ENCODE measurements at regions not wholly inside any gene's neighbourhood (a gene's known extent, or its start where the extent isn't known, plus 50 kb on each side); places are given as distances from the start of the nearest gene placed in this dataset.
A peak's percentile ranks its signal among the peaks of the same experiment; 100 is the strongest.
"Not testable (repeated sequence)": the region's sequence is repeated elsewhere in the genome, so short reads cannot be mapped to it uniquely, and the experiment has no call there.

DNA sequence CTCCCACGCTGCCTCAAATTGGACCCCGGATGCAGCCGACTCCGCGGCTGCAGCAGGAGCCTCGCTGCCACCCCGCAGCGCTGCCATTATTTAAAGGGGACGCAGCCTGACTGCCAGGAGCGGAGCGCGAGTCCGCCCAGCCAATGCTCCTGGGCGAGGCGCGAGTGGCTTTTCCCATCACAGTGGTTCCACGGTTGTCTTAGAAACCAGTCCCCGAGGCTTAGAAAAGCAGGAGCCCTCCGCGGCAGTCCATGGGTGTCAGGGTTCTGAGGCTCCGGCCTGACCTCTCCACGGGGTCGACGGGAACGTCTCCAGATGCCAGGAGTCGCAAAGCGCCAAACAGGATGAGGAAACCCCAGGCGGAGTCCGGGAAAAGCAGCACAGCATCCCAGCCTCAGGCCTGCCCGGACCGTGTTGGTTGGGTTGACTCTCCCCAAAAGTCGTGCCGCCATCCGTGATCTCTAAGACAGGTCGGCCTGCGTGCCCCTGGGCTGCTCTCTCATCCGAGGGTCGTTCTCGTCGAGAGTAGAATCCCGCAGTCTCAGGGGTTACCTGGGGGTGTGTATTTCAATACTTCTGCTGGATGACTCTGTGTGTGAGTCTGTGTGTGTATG lies 975.8 kb upstream of the DEFB115 start:
- H3K9me3 ChIP-seq (ENCODE audit: insufficient read depth, low read length): no peaks in the 10 kb centered on the region
- no peak overlapping the region for H3K4me3 ChIP-seq (ENCODE audit: insufficient read length, low read depth)
- no peaks in the 10 kb centered on the region for H3K36me3 ChIP-seq (ENCODE audit: insufficient read depth, insufficient read length, low read length)
- no peak for DNase-seq (ENCODE audit: low read depth, low spot score)
- H3K9ac ChIP-seq (ENCODE audit: insufficient read length, low read depth): no peak overlapping the region
- TF ChIP-seq YY1 (IDR thresholded peaks at IDR 0.05; ENCODE audit: insufficient read depth, insufficient read length) (no peak), ZNF274 (IDR thresholded peaks at IDR 0.05; ENCODE audit: low read depth, low read length) (no peak), SUZ12 (IDR thresholded peaks at IDR 0.05; ENCODE audit: extremely low read depth, insufficient read depth, insufficient read length) (no peak)
- H3K4me1 ChIP-seq (ENCODE audit: insufficient read depth, insufficient read length): no peaks in the 10 kb centered on the region
- no peaks in the 10 kb centered on the region for H3K27me3 ChIP-seq (ENCODE audit: insufficient read depth, insufficient read length)

DNA sequence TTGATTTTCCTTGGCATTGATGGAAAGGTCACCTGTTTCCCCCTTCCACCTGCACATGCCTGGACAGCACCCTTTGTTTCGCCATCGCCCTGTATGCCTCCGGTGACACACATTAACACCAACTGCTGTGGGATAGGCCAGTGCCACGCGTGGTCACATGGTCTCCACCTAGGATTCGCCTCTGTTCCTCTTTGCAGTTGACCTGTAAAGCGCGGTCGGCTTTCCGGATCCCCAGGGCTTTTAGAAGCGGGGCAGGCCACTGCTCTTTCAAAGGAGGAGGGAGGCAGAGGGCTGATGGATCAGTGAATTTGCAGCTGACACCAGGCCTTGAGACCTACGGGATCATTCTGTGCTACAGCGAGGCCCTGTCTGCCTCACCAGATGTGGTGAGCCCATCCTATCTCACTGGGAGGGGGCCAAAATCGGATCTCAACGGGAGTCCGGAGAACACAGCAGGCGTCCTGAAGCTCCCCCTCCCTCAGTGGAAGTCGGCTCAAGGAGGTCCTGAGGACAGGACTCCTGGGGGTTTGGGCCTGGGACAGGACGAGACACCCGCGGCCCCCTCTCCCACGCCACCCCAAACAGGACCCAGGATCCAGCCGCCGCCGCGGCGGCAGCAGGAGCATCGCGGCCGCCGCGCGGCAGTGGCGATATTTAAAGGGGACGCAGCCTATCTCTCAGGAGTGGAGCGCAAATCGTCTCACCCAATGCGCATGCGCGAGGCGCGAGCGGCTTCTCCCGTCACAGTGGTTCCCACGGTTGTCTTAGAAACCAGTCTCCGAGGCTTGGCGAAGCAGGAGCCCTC lies 973.8 kb upstream of the DEFB115 start:
- DNase-seq (ENCODE audit: low read depth, low spot score); H3K4me3 ChIP-seq (ENCODE audit: insufficient read length, low read depth): not testable (repeated sequence)

DNA sequence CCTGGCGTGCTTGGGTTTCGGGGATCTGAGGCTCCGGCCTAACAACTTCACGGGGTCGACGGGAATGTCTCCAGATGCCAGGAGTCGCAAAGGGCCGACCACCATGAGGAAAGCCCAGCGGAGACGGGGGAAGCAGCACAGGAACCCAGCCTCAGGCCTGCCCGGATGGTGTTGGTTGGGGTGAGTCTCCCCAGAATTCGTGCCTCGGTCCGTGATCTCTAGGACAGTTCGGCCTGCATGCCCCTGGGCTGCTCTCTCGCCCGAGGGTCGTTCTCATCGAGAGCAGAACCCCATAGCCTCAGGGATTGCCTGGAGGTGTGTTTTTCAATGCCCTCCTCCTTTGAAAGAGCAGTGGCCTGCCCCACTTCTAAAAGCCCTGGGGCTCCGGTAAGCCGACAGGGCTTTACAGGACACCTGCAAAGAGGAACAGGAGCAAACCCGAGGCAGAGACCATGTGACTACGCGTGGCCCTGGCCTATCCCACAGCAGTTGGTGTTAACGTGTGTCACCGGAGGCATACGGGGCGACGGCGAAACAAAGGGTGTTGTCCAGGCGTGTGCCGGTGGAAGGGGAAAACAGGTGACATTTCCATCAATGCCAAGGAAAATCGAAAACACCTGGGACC lies 973.1 kb upstream of the DEFB115 start:
- Histone ChIP-seq H3K4me1 (ENCODE audit: insufficient read depth, insufficient read length) (no peaks in the 10 kb centered on the region), H3K9me3 (ENCODE audit: insufficient read depth, low read length) (no peaks in the 10 kb centered on the region), H3K4me3 (ENCODE audit: insufficient read length, low read depth) (no peak overlapping the region), H3K27me3 (ENCODE audit: insufficient read depth, insufficient read length) (no peaks in the 10 kb centered on the region), H3K36me3 (ENCODE audit: insufficient read depth, insufficient read length, low read length) (no peaks in the 10 kb centered on the region), H3K9ac (ENCODE audit: insufficient read length, low read depth) (no peak overlapping the region)
- TF ChIP-seq ZNF274 (IDR thresholded peaks at IDR 0.05; ENCODE audit: low read depth, low read length) (no peak), YY1 (IDR thresholded peaks at IDR 0.05; ENCODE audit: insufficient read depth, insufficient read length) (no peak), SUZ12 (IDR thresholded peaks at IDR 0.05; ENCODE audit: extremely low read depth, insufficient read depth, insufficient read length) (no peak)
- no peak for DNase-seq (ENCODE audit: low read depth, low spot score)

More for the DNA sequence above, 973.8 kb upstream of the DEFB115 start:
- not testable (repeated sequence) for H3K9me3 ChIP-seq (ENCODE audit: insufficient read depth, low read length); H3K27me3 ChIP-seq (ENCODE audit: insufficient read depth, insufficient read length); H3K36me3 ChIP-seq (ENCODE audit: insufficient read depth, insufficient read length, low read length); H3K9ac ChIP-seq (ENCODE audit: insufficient read length, low read depth); H3K4me1 ChIP-seq (ENCODE audit: insufficient read depth, insufficient read length)

DNA sequence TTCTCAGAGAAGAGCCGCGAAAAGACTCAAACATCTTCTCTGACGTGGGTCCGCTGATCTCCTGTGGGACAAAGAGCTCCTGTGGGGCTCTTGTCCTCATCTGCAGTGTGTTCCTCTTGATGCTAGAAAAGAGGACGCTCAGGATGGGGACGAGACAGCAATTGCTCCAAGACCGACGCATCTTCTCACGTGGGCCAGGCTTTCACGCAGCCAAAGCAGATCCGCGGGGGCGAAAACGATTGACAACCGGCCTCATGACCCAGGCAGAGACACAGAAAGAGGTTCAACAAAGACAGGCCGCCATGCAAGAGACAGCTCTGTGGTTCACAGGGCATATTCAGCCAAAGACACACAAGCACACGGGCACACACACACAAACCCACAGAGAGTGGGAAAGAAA lies 971.8 kb upstream of the DEFB115 start:
- Histone ChIP-seq H3K9me3 (ENCODE audit: insufficient read depth, low read length) (no peaks in the 10 kb centered on the region), H3K9ac (ENCODE audit: insufficient read length, low read depth) (no peak overlapping the region), H3K4me1 (ENCODE audit: insufficient read depth, insufficient read length) (no peaks in the 10 kb centered on the region), H3K4me3 (ENCODE audit: insufficient read length, low read depth) (no peak overlapping the region), H3K36me3 (ENCODE audit: insufficient read depth, insufficient read length, low read length) (no peaks in the 10 kb centered on the region), H3K27me3 (ENCODE audit: insufficient read depth, insufficient read length) (no peaks in the 10 kb centered on the region)
- TF ChIP-seq YY1 (IDR thresholded peaks at IDR 0.05; ENCODE audit: insufficient read depth, insufficient read length) (no peak), SUZ12 (IDR thresholded peaks at IDR 0.05; ENCODE audit: extremely low read depth, insufficient read depth, insufficient read length) (no peak), ZNF274 (IDR thresholded peaks at IDR 0.05; ENCODE audit: low read depth, low read length) (no peak)
- DNase-seq (ENCODE audit: low read depth, low spot score): no peak

DNA sequence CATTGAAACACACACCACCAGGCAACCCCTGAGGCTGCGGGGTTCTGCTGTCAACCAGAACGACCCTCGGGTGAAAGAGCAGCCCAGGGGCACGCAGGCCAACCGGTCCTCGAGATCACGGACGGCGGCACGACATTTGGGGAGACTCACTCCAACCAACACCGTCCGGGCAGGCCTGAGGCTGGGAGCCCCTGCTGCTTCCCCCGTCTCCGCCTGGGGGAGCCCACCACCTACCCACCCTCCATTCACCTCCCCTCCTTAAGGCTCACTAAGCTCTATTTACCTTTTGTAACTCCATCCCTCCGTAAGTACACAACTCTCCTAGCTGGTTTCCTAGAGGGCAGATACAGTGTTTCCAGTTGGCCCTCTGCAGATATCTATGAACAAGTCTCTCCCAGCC lies 971.3 kb upstream of the DEFB115 start:
- H3K4me3 ChIP-seq (ENCODE audit: insufficient read length, low read depth): no peak overlapping the region
- no peak for DNase-seq (ENCODE audit: low read depth, low spot score)
- no peaks in the 10 kb centered on the region for H3K27me3 ChIP-seq (ENCODE audit: insufficient read depth, insufficient read length)
- no peaks in the 10 kb centered on the region for H3K9me3 ChIP-seq (ENCODE audit: insufficient read depth, low read length)
- no peaks in the 10 kb centered on the region for H3K4me1 ChIP-seq (ENCODE audit: insufficient read depth, insufficient read length)
- TF ChIP-seq ZNF274 (IDR thresholded peaks at IDR 0.05; ENCODE audit: low read depth, low read length): no peak
- no peak for TF ChIP-seq SUZ12 (IDR thresholded peaks at IDR 0.05; ENCODE audit: extremely low read depth, insufficient read depth, insufficient read length)
- TF ChIP-seq YY1 (IDR thresholded peaks at IDR 0.05; ENCODE audit: insufficient read depth, insufficient read length): no peak
- H3K9ac ChIP-seq (ENCODE audit: insufficient read length, low read depth): no peak overlapping the region
- H3K36me3 ChIP-seq (ENCODE audit: insufficient read depth, insufficient read length, low read length): no peaks in the 10 kb centered on the region

DNA sequence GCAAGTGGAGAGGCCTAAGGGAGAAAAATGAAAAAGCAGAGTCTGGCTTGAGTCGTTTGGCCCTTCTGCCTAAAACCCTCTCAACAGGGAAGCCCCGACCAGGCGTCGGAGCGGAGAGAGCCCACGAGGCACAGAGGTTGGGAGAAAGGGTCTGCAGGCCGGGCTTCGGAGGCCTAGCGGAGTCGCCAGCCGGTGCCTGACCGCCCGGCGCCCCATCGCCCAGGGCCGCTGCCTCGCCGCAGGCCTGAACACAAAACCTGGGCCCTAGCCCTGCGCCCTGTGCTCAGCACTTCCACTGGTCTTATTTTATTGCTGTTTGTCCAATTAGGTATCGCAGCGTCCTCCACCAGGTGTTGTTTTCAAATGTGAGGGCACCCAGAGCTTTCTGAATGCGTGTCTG lies 970.0 kb upstream of the DEFB115 start:
- H3K9ac ChIP-seq (ENCODE audit: insufficient read length, low read depth); H3K36me3 ChIP-seq (ENCODE audit: insufficient read depth, insufficient read length, low read length); DNase-seq (ENCODE audit: low read depth, low spot score): not testable (repeated sequence)

GRCh38 chr20:30288346-30288745 lies 969.1 kb upstream of the DEFB115 start:
- no peak overlapping the region for H3K9ac ChIP-seq (ENCODE audit: insufficient read length, low read depth)
- DNase-seq (ENCODE audit: low read depth, low spot score): no peak
- no peaks in the 10 kb centered on the region for H3K36me3 ChIP-seq (ENCODE audit: insufficient read depth, insufficient read length, low read length)
- no peaks in the 10 kb centered on the region for H3K4me1 ChIP-seq (ENCODE audit: insufficient read depth, insufficient read length)
- TF ChIP-seq SUZ12 (IDR thresholded peaks at IDR 0.05; ENCODE audit: extremely low read depth, insufficient read depth, insufficient read length): no peak
- no peak for TF ChIP-seq ZNF274 (IDR thresholded peaks at IDR 0.05; ENCODE audit: low read depth, low read length)
- no peak for TF ChIP-seq YY1 (IDR thresholded peaks at IDR 0.05; ENCODE audit: insufficient read depth, insufficient read length)
- no peaks in the 10 kb centered on the region; the same call in 1 of the 2 replicates for H3K9me3 ChIP-seq (ENCODE audit: insufficient read depth, low read length)
- H3K4me3 ChIP-seq (ENCODE audit: insufficient read length, low read depth): no peak overlapping the region
- no peaks in the 10 kb centered on the region for H3K27me3 ChIP-seq (ENCODE audit: insufficient read depth, insufficient read length)

More for the DNA sequence above, 970.0 kb upstream of the DEFB115 start:
- H3K4me1 ChIP-seq (ENCODE audit: insufficient read depth, insufficient read length); H3K4me3 ChIP-seq (ENCODE audit: insufficient read length, low read depth); H3K9me3 ChIP-seq (ENCODE audit: insufficient read depth, low read length); H3K27me3 ChIP-seq (ENCODE audit: insufficient read depth, insufficient read length): not testable (repeated sequence)

DNA sequence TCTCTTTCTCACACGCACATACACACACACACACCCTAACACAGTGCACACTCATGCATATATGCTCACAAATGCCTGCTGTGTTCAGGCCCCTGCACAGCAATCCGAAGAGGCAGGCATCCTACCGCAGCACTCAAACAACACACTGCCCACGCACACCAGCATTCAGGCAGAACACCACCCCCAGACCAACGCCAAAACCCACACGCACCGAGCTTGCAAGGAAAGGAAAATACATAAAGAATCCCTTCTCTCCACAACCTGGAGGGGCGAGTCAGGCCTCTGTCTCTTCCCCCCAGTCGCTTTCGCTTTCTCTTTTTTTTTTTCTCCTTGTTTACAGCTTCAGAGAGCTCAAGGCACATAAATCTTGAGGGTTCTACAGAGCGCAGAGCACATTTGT lies 968.4 kb upstream of the DEFB115 start:
- H3K4me1 ChIP-seq (ENCODE audit: insufficient read depth, insufficient read length); DNase-seq (ENCODE audit: low read depth, low spot score); H3K9me3 ChIP-seq (ENCODE audit: insufficient read depth, low read length); H3K36me3 ChIP-seq (ENCODE audit: insufficient read depth, insufficient read length, low read length); H3K27me3 ChIP-seq (ENCODE audit: insufficient read depth, insufficient read length); H3K4me3 ChIP-seq (ENCODE audit: insufficient read length, low read depth): not testable (repeated sequence)
- H3K9ac ChIP-seq (ENCODE audit: insufficient read length, low read depth): peak overlapping the region; percentile 32

DNA sequence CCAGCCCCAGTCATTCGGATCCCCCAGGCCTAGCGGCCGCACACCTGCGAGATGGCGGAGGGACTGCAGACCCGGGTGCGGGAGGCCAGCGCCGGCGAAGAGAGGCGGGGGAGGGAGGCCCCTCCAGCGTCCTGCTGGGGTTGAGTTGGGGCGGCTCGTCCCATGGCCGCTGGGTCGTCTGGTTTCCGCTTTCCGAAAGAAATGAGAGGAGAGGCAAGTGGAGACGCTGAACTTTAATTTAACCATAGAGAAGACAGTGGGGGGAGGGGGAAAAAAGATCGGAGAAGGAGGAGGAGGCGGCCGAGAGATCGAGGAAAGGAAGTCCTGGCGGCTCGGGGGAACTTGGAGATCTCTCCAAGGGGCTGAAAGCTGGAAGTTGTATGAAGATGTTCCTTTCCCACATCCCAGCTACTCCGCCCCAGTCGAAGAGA lies 967.7 kb upstream of the DEFB115 start:
- not testable (repeated sequence) for H3K36me3 ChIP-seq (ENCODE audit: insufficient read depth, insufficient read length, low read length); H3K27me3 ChIP-seq (ENCODE audit: insufficient read depth, insufficient read length); H3K9me3 ChIP-seq (ENCODE audit: insufficient read depth, low read length); H3K4me1 ChIP-seq (ENCODE audit: insufficient read depth, insufficient read length)
- Histone ChIP-seq H3K4me3 (ENCODE audit: insufficient read length, low read depth) (peak overlapping the region; percentile 24), H3K9ac (ENCODE audit: insufficient read length, low read depth) (peak overlapping the region; percentile 42)
- peak; percentile 3 for DNase-seq (ENCODE audit: low read depth, low spot score)

DNA sequence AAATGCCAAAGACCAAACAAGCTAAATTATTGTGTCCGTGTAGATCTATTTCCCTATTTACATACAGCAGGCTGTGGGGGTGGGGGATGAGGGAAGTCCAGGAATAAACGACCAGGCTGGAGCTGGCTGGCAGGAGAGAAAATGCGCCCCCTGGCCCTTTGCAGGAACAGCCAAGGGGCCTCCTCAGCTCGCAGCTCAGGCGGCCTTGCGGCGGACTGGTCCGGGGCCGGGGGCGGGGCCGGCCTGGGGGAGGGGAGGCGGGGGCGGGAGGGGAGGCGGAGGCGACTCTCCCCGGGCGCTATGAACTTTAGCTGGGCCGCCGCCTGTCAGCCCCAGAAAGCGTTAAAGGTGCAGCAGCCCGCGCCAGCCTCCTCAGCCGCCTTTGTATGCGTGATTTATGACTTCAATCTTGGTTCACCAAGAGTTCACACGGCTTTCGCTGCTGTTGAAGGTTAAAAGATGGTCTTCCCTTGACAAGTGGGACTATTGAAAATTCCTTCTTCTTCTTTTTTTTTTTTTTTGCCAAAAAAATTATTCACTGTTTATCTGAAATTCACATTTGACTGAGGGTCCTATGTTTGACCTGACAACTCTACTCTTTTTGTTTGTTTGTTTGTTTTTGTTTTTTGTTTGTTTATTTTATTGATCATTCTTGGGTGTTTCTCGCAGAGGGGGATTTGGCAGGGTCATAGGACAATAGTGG lies 967.0 kb upstream of the DEFB115 start:
- H3K9ac ChIP-seq (ENCODE audit: insufficient read length, low read depth); H3K36me3 ChIP-seq (ENCODE audit: insufficient read depth, insufficient read length, low read length); H3K27me3 ChIP-seq (ENCODE audit: insufficient read depth, insufficient read length); H3K9me3 ChIP-seq (ENCODE audit: insufficient read depth, low read length); H3K4me1 ChIP-seq (ENCODE audit: insufficient read depth, insufficient read length); H3K4me3 ChIP-seq (ENCODE audit: insufficient read length, low read depth): not testable (repeated sequence)
- peak; percentile 50 for DNase-seq (ENCODE audit: low read depth, low spot score)

Data from NT2/D1 (cell line).